Activated T-helper 2 cell treated with anti-CD3 and anti-CD28 coated beads, Interferon-gamma antibody, Interleukin-2, Interleukin-4, amounts not matched to agents 10 μg/mL and 5 μg/mL and 100 μg/mL, durations not matched to agents 14 hours and 24 hours and 36 hours (primary cell): ENCODE measurements at regions not wholly inside any gene's neighbourhood (a gene's known extent, or its start where the extent isn't known, plus 50 kb on each side); places are given as distances from the start of the nearest gene placed in this dataset.

Experiments
- DNase-seq: peaks from one replicate; pipeline ENCODE4 v3.0.0; 2021; ENCODE audit warnings: low spot score
- H3K27ac Mint-ChIP-seq: one replicate; pipeline ENCODE4 v1.8.0; 2021; ENCODE audit warnings: mixed read lengths
- H3K27me3 Mint-ChIP-seq: one replicate; pipeline ENCODE4 v1.8.0; 2021; ENCODE audit warnings: low read depth, mixed read lengths
- H3K36me3 Mint-ChIP-seq: one replicate; pipeline ENCODE4 v1.8.0; 2021; ENCODE audit warnings: low read depth, mixed read lengths
- H3K4me1 Mint-ChIP-seq: one replicate; pipeline ENCODE4 v1.8.0; 2021; ENCODE audit warnings: low read depth, mixed read lengths
- H3K4me3 Mint-ChIP-seq: one replicate; pipeline ENCODE4 v1.8.0; 2021; ENCODE audit warnings: low read depth, mild to moderate bottlenecking, moderate library complexity, mixed read lengths
- H3K9me3 Mint-ChIP-seq: one replicate; pipeline ENCODE4 v1.8.0; 2021; ENCODE audit warnings: mixed read lengths
- intact Hi-C: fragments of 100-400 bp; cut with micrococcal nuclease; formaldehyde crosslinking; loops from one replicate; pipeline ENCODE4 v1.15.1; 2023

DNA sequence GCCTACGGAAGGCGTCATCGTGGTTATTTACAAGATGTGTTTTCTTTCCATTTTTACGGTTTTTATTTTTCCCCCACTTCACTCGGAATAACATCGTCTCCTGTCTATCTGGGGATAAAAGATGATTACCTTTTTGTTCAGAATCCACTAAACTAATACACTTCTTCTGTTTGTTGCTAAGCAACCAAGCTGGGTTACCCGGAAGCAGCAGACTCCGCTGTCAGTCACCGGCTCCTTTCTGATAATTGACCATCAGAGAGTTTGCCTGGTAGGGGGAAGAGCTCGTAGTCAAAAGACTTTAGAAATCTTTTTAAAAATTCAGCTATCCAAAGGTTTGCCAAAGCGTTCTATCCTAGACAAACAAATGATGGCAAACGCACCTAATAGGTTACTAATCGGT, 75.0 kb upstream of the SFMBT2 start:
- intact Hi-C loops, result loop anchor here (10.0 kb wide), 1 partner anchor 301 kb away; no protein-coding TSS in a partner anchor

DNA sequence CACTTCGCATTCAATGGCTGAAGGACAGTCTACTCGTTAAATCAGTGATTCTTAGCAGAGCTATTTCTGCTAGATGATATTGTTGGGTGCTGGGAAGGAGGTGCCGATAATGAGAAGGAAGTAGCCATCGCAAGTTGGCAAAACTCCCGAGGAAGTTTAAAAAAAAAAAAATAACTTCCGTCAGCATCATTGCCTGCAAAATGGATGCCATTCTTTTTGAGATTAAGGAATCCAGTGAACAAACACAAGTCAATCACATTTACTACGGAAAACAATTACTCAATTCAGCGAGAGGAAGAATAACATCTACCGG, 74.4 kb upstream of the SFMBT2 start:
- intact Hi-C loops, result loop anchor here (10.0 kb wide), 1 partner anchor 300 kb away; no protein-coding TSS in a partner anchor
- Mint-ChIP-seq H3K4me1 (peaks cover 72% of the 10 kb centered on the region), H3K27me3 (no peaks in the 10 kb centered on the region), H3K27ac (peak overlapping the region; percentile 78), H3K9me3 (peaks cover 6% of the 10 kb centered on the region), H3K36me3 (peaks cover 7% of the 10 kb centered on the region), H3K4me3 (peak overlapping the region; percentile 30)
- DNase-seq, result no peak

More for the DNA sequence above, 75.0 kb upstream of the SFMBT2 start:
- Mint-ChIP-seq H3K4me1 (peaks cover 66% of the 10 kb centered on the region), H3K27ac (peak overlapping the region; percentile 3), H3K27me3 (no peaks in the 10 kb centered on the region), H3K4me3 (no peak overlapping the region), H3K36me3 (peaks cover 9% of the 10 kb centered on the region), H3K9me3 (peaks cover 6% of the 10 kb centered on the region)
- DNase-seq, result no peak

DNA sequence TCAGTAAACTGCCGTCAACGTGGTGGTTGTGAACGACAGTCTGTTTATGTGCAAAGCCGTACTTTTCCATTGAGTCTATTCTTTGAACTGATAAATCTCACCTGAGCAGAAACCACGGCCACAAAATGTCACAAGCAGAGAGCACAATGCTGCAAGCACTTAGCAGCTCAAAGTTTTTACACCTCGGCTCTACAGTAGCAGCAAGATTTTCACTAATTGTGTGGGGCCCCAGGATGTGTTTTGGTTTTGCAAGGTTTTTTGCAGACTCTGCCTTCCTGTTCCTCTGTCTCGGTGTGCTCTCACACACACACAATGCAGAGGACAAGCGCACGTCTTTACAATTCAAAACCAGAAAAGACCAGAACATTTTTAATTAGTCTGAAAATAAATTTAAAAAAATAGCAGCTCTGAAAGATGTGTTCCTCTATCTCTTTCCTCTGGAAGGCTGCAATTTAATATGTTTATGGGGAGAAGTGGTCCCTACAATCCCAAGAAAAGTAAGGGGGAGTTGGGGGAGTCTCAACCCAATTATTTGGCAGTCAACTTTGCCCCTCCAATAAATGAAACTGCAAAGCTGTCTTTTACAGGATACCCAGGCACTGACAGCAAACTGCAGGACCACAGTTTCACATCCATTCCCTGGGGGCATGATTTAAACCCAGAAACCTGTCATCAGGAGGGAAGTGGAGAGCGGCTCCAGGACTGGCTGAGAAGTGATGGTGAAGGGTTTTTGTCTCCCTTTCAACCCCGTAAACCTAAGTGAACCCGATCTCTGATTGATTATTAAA, 73.8 kb upstream of the SFMBT2 start:
- peaks cover 4% of the 10 kb centered on the region for H3K36me3 Mint-ChIP-seq
- peak overlapping the region; percentile 30 for H3K4me3 Mint-ChIP-seq
- DNase-seq, result peak; percentile 67
- peak overlapping the region; percentile 78 for H3K27ac Mint-ChIP-seq
- intact Hi-C loops, result loop anchor here (5.0 to 10.0 kb wide), 2 partner anchors 67 to 300 kb away; no protein-coding TSS in a partner anchor
- peaks cover 6% of the 10 kb centered on the region for H3K9me3 Mint-ChIP-seq
- no peaks in the 10 kb centered on the region for H3K27me3 Mint-ChIP-seq
- H3K4me1 Mint-ChIP-seq, result peaks cover 78% of the 10 kb centered on the region

DNA sequence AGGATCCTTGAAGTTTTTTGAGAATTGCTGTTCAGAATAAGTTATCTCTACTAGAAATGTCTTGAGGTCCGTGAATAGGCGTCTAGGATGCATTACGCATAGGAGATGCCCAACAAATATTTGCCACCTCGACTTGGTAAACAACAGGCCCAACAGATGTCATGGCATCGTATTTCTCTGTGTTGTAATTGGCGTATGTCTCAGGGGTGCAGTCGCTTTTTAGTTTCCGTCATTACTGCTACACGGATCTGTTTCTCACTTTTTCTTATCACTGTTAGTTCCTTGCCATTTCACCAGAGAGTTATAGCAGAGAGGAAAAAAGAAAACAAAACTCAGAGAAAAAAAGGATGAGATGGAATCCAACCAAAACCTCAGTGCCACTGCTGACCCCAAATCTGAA, 73.0 kb upstream of the SFMBT2 start:
- peaks cover 6% of the 10 kb centered on the region for H3K9me3 Mint-ChIP-seq
- H3K27ac Mint-ChIP-seq, result peak overlapping the region; percentile 85
- peaks cover 77% of the 10 kb centered on the region for H3K4me1 Mint-ChIP-seq
- no peak for DNase-seq
- H3K27me3 Mint-ChIP-seq, result no peaks in the 10 kb centered on the region
- H3K4me3 Mint-ChIP-seq, result peak overlapping the region; percentile 2
- peaks cover 4% of the 10 kb centered on the region for H3K36me3 Mint-ChIP-seq
- intact Hi-C loops, result loop anchor here (5.0 to 10.0 kb wide), 2 partner anchors 67 to 299 kb away; no protein-coding TSS in a partner anchor

DNA sequence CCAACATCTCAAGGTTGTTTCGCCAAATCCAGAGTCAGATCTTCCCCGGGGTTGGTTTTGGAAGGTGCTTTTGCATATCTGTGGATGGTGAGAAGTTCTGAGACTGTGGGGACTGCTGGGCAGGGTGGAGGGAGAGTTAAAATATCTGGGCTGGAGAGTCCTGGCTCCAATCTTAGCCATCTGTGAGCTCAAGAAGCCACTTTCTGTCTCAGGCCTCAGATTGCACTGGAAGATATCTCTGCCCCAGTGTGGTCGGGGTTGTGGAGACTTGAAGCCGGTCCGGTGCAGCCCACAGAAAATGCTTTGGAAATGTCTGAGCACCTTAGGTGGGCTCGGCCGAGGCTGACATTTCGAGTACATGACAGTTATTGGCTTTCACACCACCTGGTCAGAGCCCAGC, 72.2 kb upstream of the SFMBT2 start:
- no peak for DNase-seq
- H3K4me1 Mint-ChIP-seq, result peaks cover 75% of the 10 kb centered on the region
- H3K27me3 Mint-ChIP-seq, result no peaks in the 10 kb centered on the region
- no peak overlapping the region for H3K27ac Mint-ChIP-seq
- peaks cover 6% of the 10 kb centered on the region for H3K9me3 Mint-ChIP-seq
- H3K4me3 Mint-ChIP-seq, result no peak overlapping the region
- peaks cover 4% of the 10 kb centered on the region for H3K36me3 Mint-ChIP-seq
- intact Hi-C loops, result loop anchor here (5.0 to 10.0 kb wide), 2 partner anchors 66 to 298 kb away; no protein-coding TSS in a partner anchor

DNA sequence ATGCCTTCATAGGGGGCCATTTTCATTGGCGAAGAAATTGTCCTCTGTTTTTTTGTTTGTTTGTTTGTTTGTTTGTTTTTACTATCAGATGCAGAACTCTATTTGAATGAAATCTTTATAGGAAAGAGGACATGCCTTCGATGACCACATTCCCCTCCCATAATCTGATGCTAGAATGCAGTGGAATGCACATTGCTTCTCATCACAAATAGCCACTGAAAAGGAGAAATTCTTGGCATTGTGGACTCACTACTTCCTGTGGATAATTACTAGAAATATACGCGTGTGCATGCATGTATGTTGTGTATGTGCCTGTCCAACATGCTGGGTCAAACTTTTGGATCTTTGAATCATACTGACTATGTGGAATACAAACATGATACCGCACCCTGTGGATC, 70.5 kb upstream of the SFMBT2 start:
- no peak overlapping the region for H3K27ac Mint-ChIP-seq
- no peaks in the 10 kb centered on the region for H3K27me3 Mint-ChIP-seq
- peaks cover 70% of the 10 kb centered on the region for H3K4me1 Mint-ChIP-seq
- H3K4me3 Mint-ChIP-seq, result no peak overlapping the region
- no peaks in the 10 kb centered on the region for H3K36me3 Mint-ChIP-seq
- DNase-seq, result no peak
- no peaks in the 10 kb centered on the region for H3K9me3 Mint-ChIP-seq
- intact Hi-C loops, result loop anchor here (5.0 to 10.0 kb wide), 2 partner anchors 64 to 297 kb away; no protein-coding TSS in a partner anchor

DNA sequence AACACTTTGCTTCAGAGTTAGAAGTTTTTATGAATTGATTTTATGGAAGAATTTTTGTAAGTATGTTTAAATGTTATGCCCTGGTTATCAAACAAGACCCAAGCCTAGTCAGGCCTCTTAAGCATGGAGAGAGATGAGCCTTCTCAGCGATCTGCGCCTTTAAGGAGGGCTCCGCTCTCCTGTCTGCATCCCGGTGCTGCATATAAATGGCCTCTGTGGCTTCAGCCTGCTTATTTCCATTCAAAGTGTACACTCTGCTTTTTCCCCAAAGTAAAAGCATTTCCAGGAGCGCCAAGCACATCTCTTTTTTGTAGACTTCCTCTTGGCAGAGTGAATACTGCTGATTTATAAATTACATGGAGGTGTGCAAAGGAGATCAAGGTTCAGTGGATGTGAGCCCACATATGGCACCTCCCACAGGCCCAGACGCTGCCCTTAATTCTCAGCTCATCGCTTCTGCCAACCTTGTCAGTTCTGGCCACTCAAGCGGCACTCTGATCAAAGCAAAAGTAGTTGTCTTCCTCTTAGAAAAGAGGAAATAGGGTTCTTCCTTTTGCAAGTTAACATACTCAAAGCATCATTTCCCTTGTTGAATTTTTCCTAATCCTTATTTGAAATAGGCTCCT, 70.0 kb upstream of the SFMBT2 start:
- H3K27ac Mint-ChIP-seq, result peak overlapping the region; percentile 40

DNA sequence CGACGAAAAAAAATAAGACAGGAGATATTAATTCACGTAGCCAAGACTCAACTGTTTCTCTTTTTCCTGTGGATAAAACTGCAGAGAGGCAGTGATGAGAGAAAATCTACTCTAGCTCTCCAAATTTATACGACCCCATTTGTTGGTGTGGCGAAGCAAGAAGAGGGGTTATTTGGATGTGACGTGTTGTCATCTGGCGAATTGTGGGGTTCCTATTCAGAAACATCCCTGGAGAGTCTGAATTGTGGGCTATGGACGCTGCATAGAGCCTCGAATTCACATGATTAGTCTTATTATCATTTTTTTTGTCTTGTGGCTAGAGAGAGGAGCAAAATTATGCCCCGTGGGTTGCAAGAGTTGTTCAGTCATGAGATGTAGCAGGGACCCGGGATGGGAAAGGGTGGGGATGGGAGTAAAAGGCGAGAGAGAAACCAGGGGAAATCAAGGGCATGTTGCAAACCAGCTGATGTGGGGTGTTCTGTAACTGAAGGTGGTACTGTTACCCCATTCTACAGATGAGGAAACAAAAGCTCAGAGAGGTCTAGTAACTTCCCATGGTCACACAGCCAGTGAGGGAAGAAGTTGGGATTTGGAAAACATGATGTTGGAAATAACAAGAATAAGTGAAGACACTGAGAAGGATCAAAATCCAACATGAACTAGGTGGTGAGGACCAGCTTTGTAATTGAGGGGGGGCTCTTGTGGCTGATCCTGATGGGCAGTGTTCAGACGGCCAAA, 69.2 kb upstream of the SFMBT2 start:
- Mint-ChIP-seq H3K27ac (no peak overlapping the region), H3K4me1 (peaks cover 59% of the 10 kb centered on the region), H3K27me3 (no peaks in the 10 kb centered on the region), H3K36me3 (no peaks in the 10 kb centered on the region), H3K9me3 (no peaks in the 10 kb centered on the region), H3K4me3 (no peak overlapping the region)
- DNase-seq, result no peak
- intact Hi-C loops, result loop anchor here (5.0 to 10.0 kb wide), 2 partner anchors 63 to 295 kb away; no protein-coding TSS in a partner anchor

More for the DNA sequence above, 70.0 kb upstream of the SFMBT2 start:
- intact Hi-C loops, result loop anchor here (5.0 to 10.0 kb wide), 2 partner anchors 64 to 296 kb away; no protein-coding TSS in a partner anchor
- peaks cover 67% of the 10 kb centered on the region for H3K4me1 Mint-ChIP-seq
- H3K27me3 Mint-ChIP-seq, result no peaks in the 10 kb centered on the region
- H3K9me3 Mint-ChIP-seq, result no peaks in the 10 kb centered on the region
- no peak for DNase-seq
- H3K4me3 Mint-ChIP-seq, result no peak overlapping the region
- no peaks in the 10 kb centered on the region for H3K36me3 Mint-ChIP-seq

DNA sequence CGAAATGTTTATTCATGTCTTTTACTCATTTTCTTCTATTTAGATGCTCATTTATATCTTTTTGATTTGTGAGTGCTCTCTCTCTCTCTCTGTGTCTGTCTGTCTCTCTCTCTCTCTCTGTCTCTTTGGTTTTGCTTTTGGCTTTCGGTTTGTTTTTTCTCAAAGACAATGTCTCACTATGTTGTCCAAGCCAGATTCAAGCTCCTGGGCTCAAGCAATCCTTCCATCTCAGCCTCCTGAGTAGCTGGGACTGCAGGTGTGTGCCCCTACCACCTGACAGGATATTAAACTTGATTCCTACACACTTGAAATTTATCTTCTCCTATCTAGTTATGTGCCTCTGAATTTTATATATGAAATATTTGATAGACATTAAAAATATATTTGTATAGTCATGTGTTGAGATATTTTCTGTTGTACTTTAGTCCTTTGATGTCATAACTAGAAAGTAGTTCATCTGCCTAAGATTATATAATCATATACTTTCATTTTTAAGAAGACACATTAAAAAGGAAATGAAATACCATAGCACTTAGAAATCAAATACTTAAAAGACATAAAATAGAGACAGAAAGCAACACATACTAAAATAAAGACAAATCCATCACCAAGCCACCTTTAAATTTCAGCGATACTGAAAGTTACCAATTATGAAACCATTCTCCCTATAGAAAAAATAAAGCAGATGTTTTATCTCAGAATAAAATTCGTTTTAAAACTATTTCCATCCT, 68.1 kb upstream of the SFMBT2 start:
- H3K9me3 Mint-ChIP-seq, result no peaks in the 10 kb centered on the region
- DNase-seq, result no peak
- no peak overlapping the region for H3K27ac Mint-ChIP-seq
- no peaks in the 10 kb centered on the region for H3K27me3 Mint-ChIP-seq
- H3K4me3 Mint-ChIP-seq, result no peak overlapping the region
- intact Hi-C loops, result no loop called here
- peaks cover 50% of the 10 kb centered on the region for H3K4me1 Mint-ChIP-seq
- H3K36me3 Mint-ChIP-seq, result no peaks in the 10 kb centered on the region

DNA sequence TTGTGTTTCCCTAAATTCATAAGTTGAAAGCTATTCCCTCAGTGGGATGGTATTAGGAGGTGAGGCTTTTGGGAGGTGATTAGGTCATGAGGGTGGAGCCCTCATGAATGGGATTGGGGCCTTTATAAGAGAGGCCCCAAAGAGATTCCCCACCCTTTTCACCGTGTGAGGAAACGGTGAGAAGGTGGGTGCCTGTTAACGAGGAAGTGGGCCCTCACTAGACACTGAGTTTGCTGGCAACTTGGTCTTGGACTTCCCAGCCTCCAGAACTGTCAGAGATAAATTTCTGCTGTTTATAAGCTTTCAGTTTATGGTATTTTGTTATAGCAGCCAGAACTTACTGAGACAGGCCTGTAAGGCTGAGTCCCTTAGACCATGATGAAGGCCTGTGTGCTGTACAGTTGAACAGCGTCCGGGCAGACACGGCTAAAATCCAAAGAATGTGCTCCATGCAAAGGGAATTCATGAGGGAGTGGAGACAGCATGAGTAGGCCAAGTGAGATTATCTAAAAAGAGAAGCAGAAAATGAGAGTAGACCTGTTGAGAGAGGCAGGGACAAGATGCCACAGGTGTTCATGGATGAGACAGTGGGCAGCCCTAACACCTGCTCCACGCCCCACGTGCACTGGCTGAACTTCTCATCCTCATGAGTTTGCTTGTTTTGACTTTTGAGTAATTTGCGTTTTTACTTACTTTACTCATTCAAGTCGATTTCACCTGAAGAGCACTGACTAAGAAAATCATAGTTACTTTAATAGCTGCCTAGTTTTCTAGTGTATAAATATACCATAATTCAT, 66.9 kb upstream of the SFMBT2 start:
- Mint-ChIP-seq H3K4me3 (no peak overlapping the region), H3K36me3 (no peaks in the 10 kb centered on the region), H3K4me1 (peaks cover 43% of the 10 kb centered on the region), H3K9me3 (no peaks in the 10 kb centered on the region), H3K27ac (no peak overlapping the region), H3K27me3 (no peaks in the 10 kb centered on the region)
- no peak for DNase-seq
- intact Hi-C loops, result no loop called here

DNA sequence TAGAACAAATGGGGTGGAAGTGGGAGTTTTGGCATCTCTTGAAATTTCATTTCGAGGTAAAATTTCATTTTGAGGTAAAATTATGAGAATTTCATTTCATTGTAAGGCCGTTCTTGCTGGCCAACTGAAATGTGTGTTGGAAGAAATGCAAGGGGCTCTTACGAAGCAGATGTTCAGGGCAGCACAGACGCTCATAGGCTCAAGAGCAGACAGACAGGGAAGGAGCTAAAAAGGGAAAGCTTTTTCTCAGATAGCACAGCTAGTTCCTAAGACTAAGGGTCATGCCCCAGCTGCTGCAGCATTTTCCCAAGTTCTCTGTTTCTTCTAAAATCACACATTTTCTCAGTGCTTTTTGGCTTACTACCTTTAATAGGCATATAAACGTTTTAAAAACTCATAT, 65.1 kb upstream of the SFMBT2 start:
- DNase-seq, result no peak
- intact Hi-C loops, result no loop called here
- no peaks in the 10 kb centered on the region for H3K27me3 Mint-ChIP-seq
- no peaks in the 10 kb centered on the region for H3K9me3 Mint-ChIP-seq
- no peak overlapping the region for H3K4me3 Mint-ChIP-seq
- no peaks in the 10 kb centered on the region for H3K36me3 Mint-ChIP-seq
- H3K27ac Mint-ChIP-seq, result no peak overlapping the region
- H3K4me1 Mint-ChIP-seq, result peaks cover 43% of the 10 kb centered on the region
